Suppressor macrophage (primary cell): ENCODE measurements at regions not wholly inside any gene's neighbourhood (a gene's known extent, or its start where the extent isn't known, plus 50 kb on each side); places are given as distances from the start of the nearest gene placed in this dataset.

Source experiments
- DNase-seq, 4 experiments: peaks; one replicate each; pipeline ENCODE4 v3.0.0-alpha.2; 2020 to 2022

DNA sequence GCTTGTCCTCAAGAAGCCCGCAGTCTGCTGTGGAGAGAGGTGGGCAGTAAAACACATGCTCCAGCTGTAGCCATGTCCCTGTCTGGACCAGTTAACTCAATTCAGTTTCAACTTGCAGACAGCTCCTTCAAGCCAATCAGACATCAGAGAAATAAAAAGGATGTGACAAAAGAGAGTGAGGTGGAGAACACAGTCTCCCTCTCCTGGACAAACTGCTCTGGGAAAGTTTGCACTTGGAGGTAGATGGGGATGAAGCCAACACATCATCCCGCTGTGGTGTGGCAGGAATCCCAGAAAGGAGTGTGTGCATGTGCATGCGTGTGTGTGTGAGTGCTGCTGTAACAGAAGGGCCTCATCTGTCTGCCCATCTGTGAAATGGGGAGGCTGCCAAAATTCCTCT lies 358.6 kb upstream of the ASIC2 start:
- DNase-seq, result no peak

- no peak for DNase-seq
These were observed 359.8 kb upstream of the ASIC2 start for GRCh38 chr17:33652731-33653398.

- DNase-seq, result no peak
These were observed 360.3 kb upstream of the ASIC2 start for GRCh38 chr17:33653399-33653788.

DNA sequence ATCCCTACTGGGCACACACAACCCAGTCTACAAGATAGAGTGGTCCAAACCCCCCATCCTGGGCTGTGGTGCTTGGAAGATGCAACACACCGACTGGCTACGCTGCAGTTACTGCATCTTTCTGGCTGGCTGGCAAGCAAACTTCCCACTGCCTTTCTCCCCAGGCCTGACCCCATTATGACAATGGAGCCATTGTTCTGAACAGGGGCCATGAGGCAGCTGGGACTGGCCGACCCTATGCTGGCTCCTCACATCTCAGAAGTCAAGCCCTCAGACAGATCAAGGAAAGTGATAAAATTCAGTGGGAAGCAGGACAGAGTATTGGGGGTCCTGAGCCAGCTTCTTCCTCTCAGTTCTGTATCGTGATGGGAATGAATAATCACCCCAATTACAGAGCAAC lies 364.1 kb upstream of the ASIC2 start:
- DNase-seq, result no peak

DNA sequence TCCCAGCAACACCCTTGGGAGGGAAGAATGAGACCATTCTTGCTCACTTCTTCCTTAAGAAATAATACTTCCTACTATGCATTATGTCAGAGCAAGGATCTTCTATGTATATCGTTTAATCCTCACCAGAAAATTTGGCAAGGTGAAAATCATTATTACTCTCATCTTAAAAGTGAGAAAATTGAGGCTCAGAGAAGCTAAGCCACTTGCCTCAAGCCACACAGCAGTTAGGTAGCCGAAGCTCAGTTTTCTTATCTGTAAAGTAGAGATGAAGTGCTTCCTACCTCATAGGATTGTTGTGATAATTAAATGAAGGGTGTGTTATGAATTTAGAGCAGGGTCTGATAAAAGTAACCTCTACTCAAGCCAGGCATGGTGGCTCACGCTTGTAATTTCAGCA lies 368.9 kb upstream of the ASIC2 start:
- DNase-seq, result no peak

DNA sequence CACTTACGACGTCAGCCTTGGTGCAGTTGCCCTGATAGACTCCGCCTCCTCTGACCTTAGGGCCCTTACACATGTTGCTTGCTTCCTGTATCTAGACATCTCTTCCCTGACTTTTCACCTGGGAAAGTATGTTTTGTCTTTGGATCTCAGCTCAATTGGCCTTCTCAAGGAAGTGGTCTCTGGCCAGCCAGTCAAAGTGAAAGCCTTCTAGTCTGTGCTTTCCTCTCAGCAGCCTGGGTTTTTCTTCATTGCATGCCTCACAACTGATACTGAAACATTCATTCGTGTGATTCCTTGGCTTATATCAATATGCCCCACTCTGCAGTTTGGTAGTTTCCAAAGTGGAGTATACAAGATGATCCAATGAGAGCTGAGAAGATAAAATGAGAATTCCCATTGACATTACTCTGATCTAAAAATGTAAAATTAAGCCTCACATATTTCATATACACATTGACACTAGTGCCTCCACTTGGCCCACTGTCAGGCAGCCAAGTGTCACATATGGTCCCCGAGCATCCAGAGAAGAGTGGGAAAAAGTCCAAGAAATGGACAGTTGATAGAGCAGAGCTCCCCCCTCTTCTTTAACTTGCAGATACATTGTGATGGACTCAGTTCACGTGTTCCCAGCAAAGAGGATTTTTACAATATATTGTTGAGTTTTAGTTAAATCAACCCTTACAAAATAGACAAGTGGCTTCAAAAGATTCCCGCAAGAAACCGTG lies 371.2 kb upstream of the ASIC2 start:
- no peak for DNase-seq

DNA sequence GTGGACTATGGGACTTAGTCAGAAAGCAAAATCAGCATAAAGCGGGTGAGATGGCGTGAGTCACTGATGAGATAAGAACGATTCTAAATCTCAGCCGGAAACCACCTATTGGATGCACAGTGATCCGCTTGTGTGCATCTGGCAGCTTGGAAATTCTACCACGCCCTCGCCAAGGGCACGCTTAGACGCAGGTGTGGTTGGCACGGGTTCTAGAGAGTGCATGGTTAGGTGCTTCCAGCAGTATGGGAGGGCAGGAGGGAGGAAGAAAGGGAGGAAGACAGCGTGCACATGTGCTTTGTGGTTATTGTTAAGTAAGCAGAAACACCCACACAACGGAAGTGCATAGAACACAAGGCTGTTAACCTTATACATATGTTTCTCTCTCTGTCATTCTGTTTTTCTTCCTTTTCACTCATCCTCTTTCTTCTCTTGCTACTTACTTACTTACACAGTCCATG lies 374.0 kb upstream of the ASIC2 start:
- DNase-seq, result peak in 3 of 4 experiments; percentile 16 to 32 (median 22)

DNA sequence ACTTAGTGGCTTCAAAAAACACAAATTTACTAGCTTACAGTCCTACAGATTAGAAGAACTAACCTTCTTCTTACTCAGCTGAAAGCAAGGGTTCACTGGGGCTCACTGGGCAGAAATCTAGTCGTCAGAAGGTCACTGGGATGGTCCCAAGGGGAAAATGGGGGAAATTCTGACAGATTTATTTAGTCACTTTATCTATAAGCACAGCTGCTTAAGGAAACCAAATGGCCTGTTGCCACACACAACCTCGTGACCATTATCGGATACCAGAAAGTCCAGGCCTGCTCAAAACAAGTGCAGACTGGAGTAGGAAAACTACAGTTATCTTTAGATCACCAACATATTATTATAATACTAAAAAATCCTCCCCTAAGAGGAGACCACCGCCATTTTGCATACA lies 374.6 kb upstream of the ASIC2 start:
- DNase-seq, result peak in 1 of 4 experiments; percentile 9

DNA sequence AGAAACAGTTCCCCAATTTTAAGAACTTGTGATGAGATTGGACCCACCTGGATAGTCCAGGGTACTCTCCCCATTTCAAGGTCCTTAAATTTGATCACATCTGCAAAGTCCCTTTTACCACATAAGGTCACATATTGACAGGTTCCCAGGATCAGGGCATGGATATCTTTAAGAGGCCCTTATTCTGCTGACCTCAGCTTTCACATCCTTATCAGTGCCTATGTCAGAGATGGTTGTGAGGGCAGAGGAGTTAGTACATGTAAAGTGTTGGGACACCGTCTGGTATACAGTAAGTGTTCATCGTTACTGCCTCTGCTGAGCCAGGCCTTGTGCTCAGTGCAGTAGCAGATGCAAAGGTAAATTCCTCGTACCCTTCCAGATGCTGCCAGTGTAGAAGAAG lies 375.4 kb upstream of the ASIC2 start:
- DNase-seq, result no peak

GRCh38 chr17:33671491-33671890 lies 378.4 kb upstream of the ASIC2 start:
- no peak for DNase-seq

GRCh38 chr17:33674685-33675084 lies 381.6 kb upstream of the ASIC2 start:
- DNase-seq, result peak; percentile 63 to 73 (median 69)

- DNase-seq, result no peak
These were observed 383.3 kb upstream of the ASIC2 start for GRCh38 chr17:33676444-33676843.

GRCh38 chr17:33679595-33679994 lies 386.5 kb upstream of the ASIC2 start:
- DNase-seq, result no peak

DNA sequence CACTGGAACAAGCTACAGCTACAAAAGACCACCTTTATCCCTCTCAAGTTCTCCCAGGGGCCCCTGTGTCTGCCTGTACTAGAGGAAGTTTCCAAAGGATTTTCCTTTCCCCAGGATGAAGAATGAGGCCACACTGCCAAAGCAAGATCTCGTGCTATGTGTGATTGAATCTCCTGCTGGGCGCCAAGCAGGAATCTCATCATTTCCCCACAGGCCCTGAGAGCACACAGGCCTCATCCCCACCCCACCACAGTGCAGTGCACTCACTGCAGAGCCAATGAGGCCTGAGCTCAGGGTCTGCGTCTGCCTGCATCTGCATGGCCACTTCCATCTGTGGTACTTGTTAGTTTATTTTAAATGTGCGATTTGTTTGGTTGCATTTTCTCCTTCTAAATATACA lies 387.4 kb upstream of the ASIC2 start:
- DNase-seq, result no peak

DNA sequence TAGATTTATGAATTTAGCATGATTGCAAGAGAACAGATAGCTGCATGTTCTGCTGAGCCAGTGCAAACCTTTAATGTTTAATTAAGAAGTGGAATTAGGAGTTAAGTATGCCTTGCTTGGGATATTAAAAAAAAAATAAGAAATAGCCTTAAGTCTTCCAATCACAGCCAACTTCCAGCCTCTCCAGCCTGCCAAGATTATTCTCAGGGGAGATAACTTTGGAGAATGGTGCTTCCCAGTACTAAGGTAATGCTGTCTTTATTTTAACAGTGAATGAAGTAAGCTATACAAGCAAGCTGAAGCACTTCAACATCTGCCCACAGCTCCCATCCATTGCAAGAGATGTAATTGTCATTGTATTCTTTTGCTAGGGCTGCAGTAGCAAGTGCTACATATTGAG lies 389.5 kb upstream of the ASIC2 start:
- DNase-seq, result no peak

- DNase-seq, result no peak
These were observed 391.6 kb upstream of the ASIC2 start for GRCh38 chr17:33684735-33685134.

DNA sequence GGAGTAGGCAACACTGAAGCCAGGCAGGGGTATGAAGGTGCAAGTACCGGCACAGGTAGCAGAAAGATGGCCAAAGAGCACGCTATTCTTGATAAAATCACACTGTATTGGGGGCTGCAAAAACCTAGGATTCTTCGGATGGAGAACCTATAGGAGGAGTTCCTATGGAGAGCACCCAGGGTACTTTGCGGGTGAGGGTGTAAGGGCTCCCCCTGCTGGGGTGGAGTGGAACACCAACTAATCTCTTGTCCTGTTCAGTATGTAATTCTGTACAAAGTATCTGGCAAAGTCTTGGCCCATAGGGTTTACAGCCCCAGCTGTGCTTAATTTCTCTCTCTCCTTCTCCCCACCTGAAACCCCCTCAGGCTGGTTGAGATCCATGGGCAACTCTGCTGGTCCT lies 393.1 kb upstream of the ASIC2 start:
- peak; percentile 30 to 50 (median 36) for DNase-seq

DNA sequence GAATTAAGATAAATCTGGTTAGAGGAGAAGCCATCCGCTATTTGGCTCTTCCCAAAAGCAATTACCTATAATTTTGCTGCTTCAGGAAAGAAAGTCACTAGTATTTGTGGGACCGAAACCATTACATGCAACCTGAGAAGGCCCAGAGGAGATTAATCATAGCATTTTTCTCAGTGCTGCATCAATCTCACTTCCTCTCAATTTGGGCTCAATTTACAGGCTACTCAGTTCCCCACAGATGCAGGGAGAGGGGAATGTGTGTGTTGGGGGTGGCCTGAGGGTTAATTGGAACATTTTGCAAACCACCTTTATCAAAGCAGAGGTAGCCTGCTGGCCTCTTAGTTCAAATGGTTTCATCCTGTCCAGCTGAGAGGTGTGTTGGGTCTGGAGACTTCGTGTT lies 394.7 kb upstream of the ASIC2 start:
- DNase-seq, result no peak

- no peak for DNase-seq
These were observed 395.7 kb upstream of the ASIC2 start for GRCh38 chr17:33688771-33689170.

DNA sequence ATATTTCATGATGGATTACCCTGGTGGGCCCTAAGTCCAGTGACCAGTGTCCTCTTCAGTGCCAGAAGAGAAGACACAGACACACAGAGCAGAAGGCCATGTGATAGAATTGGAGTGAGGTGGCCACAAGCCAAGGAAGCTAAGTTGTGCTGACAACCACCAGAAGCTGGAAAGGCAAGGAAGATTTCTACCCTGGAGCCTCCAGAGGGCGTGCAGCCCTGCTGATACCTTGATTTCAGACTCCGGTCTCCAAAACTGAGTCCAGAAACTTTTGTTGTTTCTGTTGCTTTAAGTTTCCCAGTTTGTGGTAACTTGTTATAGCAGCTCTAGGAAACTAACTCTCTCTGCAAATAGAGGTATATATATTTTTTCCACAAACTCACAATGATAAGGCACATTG lies 396.6 kb upstream of the ASIC2 start:
- DNase-seq, result no peak

DNA sequence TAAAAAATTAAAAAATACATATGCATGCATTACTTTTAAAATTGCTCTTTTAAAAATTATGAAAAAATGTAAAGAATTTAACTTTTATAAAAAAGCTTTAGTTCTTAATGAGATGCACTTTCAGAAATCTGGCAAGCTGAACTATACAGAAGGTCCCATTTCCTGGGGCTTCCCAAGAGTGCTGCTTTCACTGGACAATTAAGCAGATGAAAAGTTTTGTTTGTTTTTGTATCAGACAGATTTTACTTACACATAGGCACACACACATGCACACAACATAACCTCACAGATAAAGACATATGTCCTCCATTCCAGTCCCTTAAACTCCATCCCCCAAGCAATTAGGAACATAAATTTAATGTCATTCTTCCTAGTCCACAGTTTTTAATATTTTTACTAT lies 402.3 kb upstream of the ASIC2 start:
- no peak for DNase-seq

DNA sequence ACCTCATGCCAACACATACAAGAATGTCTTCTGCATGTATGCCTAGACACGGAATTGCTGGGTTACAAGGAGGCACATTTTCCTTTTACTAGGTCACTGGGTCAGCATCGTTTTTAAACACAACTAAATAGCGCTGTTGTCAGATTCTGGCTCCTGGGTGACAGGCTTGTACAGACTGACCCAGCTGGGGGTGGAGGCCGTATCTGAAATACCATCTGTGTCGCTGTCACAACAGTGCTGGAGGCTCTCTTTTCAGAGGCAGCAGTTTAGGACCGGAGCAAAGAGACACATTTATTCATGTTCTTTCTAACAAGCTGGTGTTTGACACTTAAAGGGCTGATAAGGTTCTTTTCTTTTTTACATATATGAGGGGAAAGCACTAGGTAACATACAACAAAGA lies 403.0 kb upstream of the ASIC2 start:
- DNase-seq, result no peak

- DNase-seq, result no peak
These were observed 404.5 kb upstream of the ASIC2 start for GRCh38 chr17:33697557-33697956.

DNA sequence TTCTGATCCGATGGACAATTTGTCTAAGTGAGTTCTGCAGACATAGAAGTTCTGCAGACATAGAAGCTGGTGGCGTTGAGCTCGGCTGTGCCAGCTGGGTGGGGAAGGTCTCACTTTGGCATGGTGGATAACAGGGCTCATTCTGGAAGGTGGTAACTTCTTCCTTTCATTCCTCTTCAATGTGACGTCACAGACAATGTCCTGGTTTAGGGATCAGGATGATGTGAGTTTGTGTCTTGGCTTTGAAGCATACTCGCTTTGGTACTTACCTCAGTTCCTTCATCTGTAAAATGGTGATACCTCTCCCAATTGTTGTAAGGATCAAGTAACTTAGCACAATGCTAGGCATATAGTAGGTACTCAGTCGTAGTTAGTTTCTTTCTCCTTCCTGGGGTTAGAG lies 408.8 kb upstream of the ASIC2 start:
- no peak for DNase-seq

DNA sequence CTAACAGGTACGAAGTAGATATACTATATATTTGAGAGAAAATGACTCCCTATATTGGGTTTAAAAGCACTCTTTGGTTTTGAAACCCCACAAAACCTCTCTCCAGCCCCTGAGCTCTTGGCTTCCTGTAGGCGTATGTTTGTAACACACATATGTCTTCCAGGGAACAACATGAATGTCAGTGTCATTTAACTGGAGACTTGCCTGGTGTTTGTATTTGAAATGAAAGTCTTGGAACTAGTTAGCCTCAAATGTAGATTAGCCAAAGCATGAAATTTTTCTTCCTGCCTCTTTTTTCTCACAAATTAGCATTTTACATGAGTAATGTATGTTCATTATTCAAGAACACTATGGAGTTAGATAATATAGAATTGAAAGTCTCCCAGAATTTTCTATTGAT lies 411.8 kb upstream of the ASIC2 start:
- no peak for DNase-seq
